ENCODE measurements at regions not wholly inside any gene's neighbourhood (a gene's known extent, or its start where the extent isn't known, plus 50 kb on each side); places are given as distances from the start of the nearest gene placed in this dataset.
A peak's percentile ranks its signal among the peaks of the same experiment; 100 is the strongest.

DNA sequence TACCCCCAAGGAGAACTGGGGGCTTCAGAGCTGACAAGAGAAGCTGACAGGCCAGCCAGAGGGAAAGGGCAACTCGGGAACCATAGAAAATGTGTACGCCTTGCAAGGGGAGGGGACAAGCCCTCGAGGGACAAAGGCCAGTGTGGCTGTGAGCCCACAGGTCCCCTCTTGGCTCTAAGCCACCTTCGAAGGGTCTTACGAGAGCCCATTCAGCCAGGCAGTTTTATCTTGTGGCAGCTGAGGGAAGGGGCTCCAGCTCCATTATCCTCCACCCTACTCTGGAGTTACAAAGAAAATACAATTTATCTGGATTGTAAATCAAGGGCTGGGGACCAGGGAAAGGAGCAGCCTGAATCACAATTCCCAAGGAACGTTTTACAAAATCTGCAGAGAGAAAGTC is 159.5 kb upstream of the ZMIZ1 start:
- no peak for DNase-seq

DNA sequence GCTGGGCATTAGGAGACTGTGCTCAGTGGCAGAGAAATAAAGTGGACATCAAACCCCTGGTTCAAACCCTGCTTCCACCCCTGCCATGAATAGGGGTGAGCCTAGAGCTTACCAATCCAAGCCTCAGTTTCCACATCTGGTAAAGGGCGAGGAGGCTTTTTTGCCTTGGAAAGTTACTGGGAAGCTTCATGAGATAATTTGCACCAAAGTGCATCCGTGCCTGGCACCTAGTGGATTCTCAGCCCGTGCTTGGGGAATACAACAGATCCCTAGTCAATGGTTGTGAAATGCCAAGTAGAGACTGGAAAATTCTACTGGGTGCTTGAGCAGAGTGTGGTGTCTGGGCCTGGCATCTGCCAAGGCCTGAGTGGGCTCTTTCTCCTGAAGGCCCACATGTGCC is 158.7 kb upstream of the ZMIZ1 start:
- DNase-seq = no peak

DNA sequence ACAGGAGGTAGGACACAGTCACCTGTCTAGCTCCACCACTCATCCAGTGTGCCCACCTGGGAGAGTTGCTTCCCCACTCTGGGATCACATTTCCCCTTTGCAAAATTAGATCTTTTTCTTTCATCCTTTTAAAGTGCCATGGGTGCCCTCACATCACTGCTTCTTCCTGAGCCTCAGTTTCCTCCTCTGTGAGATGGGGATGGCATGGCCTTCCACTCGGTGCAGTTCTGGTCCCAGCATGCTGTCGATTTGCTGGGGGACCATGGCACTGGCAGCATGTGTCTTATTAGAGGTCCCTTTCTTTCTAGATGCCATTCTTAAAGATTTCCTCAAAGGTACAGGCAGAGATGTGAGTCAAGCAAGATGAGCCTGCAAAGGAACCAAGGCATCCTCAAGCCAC is 158.3 kb upstream of the ZMIZ1 start:
- no peak for DNase-seq

DNA sequence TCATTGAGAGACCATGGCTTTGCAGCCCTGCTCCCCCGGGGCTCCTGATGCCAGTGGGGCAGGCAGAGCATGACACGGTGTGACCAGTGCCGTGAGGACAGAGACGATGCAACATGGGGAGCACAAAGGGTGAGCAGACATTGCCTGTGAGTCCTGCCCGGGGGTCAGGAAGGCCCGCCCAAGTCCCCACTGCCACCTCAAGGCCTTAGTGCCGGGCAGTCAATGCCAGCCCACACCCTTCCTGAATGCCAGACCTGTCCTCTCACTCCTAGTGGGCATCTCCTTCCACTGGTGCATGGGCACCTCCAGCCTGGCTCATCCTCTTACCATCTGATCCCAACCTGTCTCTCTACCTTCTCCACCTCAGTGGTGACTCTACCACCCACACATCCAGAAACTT is 157.9 kb upstream of the ZMIZ1 start:
- no peak for DNase-seq

DNA sequence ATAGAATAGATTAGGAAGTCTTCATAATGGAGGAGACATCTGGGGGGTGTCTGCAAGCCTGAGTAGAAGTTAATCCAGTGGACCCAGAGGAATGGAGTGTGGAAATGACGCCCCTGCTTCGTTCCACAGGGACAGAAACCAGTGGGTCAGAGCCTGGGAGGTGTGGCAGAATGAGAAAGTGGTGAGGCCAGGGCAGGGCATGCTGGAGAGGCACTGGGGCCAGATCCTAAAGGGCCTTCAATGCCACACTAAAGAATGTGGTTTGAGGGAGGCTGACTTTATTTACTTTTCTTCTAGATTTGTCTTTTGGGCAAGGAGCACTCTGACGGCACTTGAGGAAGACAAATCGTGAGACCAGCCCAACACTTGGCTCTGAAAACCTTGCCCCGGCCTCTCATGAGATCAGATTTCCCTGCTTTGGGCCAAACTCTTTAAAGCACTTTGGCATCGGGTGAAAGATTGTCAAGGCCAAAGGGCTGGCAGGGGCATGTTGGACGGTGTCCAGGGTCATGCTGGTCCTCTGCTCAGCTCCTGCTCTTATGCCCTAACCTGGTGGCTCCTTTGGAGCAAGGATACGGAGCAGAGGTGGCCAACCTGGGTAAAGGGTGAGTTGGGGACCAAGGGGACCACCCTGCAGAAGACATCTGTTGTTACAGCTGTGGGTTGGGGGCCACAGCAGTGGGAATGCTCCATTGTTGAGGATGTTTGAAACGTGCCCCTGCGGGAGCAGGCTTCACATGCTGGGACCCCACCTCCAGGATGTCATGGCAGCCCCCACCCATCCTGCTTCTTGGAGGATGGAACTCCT is 157.0 kb upstream of the ZMIZ1 start:
- no peak for DNase-seq

DNA sequence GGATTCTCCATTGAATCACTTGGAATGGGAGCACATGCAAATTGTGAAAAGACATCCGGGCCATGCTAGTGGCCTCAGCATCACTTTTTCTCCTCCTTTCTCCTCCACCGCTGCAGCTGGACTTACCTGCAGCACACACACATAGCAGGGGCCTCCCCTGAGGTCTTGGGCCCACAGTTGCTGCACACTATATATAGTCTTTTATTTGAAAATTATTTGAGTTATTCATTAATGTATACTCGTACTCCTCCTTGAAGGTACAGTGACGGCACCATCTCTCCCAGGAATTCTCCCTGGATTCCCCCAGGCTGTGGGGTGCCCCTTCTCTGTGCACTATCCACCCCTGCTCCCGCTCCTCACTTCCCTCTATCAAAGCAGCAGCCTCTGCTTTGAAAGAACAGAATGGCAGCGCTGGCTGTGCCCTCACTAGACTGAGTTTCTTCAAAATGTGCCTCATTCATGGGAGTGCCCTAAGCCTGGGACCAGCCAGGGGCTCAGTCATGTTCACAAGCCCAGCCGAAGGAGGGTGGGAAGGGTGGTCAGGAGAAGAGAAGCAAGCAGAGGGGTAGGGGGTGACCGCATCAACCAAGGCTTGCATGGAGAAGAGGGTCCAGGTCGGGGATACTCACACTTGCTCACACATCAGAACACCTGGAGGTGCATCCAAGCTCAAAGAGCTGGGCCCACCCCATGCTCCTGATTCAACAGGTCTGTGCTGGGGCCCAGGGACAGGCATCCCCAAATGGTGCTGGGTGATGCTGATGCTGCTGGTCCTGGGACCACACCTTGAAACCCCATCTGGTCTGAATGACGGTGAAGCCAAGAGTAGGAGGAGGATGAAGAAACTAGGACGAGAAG is 156.2 kb upstream of the ZMIZ1 start:
- no peak for DNase-seq

DNA sequence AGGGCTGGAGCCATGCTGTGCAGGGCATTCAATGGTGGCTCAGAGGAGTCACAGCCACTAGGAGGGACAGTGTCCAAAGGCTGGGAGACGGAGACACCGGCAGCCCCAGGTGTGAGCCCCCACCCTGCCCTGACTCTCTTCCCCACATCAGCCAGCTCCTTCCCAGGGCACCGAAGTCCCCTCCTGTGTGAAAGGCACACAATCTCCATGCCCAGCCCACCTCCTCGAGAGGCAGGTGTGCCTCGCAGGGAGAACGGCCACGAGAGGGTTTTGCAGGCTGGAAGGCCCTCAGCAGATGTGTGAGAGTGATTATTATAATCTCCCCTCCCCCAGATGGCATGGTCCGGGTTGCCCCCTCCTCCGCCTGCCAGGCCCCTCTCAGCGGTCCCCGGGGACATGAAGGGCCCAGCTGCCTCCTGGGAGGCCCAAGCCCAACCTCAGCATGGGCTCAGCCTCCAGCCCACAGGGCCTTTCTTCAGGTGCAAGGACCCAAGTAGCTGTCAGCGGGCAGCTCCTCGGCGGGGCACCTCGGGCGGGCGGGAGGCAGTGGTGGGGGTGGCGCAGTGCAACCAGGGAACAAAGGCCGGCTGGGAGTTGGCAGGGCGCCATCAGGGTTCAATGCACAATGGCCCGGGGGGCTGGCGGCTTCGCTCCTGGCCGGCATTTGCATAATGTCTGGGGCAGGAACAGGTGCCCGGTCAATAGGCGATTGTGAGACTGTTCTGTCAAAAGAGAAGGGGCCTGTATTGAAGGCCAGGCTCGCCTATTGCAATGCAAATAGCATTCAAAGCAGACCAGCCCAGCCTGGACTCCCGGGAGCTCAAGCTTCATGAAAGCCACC is 155.3 kb upstream of the ZMIZ1 start:
- DNase-seq = no peak

DNA sequence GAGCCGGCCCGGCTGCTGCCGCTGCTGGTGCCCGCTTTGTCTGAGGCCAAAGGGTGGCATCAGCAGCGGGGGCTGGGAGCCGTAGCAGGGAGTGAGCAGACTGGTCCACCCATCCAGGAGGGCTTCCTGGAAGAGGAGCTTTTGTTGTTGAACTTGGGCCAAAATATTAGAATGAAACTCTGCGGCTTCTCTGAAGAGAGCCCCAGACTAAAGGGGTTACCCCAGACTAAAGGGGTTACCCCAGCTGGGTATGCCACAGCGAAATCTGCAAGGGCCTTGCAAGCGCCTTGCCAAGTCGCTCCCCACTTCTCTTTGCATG is 154.7 kb upstream of the ZMIZ1 start:
- DNase-seq = no peak

DNA sequence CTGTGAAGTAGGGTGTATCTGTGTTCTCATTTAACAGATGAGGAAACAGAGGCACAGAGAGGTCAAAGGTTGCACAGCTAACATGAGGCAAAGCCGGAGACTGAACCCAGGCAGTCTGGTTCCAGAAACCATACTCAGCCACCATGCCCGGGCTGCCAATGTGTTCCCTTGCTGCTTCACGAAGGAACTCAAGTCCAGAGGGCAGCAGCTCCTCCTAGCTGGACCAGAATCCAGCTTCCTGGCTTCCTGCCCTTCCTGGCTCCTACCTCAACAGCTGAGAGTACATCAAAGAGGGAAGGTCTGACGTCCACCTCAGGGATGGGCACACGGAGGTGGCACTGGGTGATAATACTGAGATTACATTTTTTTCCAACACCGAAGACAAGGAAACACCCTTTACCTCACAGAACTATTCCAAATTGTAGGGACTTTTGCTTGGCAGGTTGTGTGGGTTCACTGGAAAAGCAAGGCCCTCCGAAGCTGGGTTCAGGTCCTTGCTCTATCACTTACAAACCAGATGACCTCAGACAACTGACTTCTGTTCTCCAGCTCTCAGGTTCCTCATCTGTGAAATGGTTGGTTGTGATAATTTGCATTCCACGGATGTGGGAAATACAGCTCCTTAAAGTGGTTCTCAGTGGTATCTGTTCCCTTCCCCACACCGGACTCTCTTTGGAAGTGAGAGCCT is 154.1 kb upstream of the ZMIZ1 start:
- no peak for DNase-seq

DNA sequence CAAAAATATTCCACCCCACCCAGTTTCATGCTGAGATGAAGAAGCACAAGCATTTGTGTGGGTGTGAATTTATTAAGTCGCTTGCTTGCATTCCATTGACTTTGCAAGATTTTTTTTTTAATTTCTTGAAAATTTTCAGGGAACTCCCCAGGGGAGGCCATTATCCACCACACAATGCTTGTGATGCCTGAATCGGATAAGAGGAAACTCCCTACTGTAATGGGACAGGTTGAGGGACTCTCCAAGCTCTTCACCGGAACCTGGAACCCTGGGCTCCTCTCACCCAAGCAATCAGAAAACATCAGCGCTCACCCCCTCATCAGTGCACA is 153.6 kb upstream of the ZMIZ1 start:
- no peak for DNase-seq

DNA sequence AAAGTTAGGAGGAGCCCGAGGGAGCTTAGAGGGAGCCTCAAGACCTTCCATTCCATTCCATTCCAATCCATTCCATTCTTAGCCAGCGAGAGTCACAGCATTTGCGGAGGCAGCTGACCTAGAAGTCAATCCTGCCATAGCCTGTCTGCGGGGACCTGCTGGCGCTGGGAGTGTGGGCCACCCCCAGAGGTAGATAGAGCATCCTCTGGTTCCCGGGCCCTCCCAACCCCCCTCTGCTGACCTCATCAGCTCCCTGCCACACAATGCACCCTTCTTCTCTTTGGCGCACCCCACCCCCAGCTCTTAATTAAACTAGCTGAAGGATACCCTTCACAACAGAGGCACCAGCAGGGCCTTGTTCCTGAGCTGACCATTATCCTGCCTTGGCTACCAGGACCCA is 152.5 kb upstream of the ZMIZ1 start:
- no peak for DNase-seq

DNA sequence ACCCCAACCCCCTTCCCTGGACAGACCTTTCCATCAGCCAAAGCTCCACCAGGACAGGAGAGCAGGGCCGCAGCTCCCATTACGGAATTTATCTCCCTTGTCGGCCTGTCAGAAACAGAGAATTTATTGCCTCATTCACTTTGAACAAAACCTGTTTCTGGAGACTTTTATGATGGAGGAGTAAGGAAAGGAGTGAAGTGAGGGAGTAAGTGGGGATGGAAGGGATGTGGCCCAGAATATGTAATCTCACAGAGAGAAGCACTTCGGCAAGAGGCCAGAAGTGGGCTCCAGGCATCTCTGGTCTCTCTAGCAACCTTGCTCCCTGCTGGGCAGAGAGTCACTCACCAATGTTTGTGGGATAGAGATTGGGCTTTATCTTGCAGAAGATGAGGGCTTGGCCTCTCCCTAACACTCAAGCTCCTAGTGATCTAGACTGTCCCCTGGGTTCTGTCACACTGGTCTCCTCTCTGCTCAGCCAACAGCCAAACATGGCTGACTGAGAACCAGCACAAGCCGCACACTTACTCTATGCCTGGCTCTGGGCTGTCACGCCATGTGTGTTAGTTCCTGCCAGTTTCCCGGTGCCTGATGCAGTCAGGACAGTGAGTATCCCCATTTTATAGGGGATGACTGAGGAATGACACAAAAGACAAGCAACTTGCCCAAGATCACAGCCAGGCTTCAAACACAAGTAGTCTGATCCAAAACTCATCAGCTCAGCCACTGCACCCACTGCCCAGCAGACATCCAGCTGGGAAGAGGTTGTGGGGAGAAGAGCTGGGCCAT is 149.4 kb upstream of the ZMIZ1 start:
- no peak for DNase-seq

DNA sequence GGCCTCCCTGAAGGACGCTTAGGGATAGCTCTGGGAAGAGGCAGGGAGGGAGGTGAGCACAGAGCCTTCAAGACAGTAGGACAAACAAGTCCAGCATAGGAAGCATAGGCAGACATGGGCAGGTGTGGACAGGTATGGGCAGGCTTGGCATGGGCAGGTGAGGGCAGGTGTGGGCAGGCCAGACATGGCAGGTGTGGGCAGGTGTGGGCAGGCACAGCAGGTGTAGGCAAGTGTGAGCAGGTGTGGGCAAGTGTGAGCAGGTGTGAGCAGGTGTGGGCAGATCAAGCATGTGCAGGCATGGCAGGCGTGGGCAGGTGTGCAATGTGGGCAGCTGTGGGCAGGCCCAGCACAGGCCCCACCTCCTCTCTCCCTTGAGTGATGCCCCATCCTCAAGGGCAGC is 148.8 kb upstream of the ZMIZ1 start:
- DNase-seq = no peak

DNA sequence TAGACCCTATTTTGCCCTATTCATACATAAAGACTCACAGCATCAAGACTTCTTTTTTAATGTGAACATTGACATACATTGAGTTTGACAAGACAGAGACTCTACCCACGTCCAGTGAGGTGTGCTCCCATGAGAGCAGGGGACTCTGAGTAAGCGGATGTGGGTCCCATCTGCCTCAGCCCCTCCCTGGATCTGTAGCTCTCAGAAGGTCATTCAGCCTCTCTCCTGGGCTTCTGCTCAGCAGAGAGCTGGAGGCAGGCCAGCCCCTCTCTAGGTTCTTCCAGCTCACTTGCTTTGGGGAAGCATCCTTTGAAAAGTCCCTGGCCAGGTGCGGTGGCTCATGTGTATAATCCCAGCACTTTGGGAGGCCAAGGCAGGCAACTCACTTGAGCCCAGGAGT is 146.9 kb upstream of the ZMIZ1 start:
- no peak for DNase-seq

DNA sequence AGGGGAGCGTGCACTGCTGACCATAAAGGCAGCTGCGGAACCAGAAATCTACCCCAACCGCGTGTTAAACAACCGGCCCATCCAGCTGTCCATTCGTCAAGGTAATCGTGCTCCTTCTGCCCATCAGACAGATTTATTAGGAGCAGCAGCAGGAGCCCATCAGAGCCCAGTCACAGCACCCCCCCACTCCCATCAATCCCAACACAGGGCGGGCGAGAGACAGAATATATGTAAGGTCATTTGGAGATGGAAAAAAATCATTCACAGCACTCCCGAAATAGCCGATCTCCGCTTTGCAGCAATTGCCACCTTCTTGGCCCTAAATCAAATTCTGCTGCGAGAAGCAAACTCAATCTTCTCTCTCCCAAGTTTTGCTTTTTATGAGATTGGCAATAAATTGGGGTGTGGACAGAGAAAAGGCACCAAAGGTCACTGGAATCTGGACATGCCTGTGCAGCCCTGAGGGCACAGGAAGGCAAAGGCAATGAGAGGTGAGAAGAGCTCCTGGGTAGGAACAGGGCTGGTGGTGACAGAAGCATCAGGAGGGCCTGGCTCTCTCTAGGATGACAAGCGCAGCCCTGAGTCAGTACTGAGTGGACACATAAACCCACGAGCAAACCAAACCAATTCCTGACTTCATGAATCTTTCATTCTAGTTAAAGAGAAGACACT is 145.0 kb upstream of the ZMIZ1 start:
- no peak for DNase-seq

DNA sequence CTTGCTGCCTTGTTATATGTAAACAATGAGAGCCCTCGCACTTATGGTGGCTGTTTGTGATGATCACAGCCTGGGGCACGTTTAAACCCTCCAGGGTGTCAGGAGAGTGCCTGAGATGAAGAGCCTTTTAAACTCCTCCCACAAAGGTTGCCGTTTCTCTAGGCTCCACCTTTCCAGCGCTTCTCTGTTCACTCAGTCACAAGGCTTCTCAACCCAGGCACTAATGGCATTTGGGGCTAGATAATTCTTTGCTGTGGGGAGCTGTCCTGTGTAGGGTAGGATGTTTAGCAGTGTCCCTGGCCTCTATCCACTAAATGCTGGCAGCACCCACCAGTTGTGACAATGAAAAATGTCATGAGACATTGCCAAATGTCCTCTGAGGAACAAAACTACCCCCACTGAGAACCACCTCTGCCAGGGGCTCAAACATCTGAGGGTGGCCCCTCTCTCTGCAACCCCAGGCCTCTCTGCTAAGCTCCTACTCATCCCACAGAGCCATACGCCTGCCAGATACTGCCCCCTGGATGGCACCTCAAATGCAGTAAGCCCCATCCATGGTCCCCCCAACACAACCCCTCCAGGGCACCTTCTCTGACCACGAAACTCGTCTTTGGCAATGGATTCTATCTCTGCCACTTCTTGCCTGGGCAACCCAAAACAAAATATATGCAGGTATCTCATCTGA is 144.3 kb upstream of the ZMIZ1 start:
- no peak for DNase-seq

DNA sequence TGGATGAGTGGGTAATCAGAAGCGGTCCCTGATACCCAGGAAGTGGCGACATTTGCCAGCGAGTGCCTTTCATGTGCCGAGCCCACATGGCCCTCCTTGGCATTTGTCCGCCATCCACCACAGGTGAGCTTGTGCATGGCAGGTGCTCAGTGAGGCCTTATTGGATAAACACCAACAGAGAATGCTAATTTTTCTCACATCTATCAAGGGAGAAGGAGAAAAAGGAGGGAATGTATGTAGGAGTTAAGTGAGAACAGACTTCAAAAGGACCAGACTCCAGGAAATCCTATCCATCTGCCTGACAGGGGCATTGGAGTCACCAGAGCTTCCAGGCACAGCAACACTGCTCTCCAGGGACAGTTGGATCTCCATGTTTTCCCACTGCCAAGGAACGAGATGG is 143.5 kb upstream of the ZMIZ1 start:
- DNase-seq = no peak

DNA sequence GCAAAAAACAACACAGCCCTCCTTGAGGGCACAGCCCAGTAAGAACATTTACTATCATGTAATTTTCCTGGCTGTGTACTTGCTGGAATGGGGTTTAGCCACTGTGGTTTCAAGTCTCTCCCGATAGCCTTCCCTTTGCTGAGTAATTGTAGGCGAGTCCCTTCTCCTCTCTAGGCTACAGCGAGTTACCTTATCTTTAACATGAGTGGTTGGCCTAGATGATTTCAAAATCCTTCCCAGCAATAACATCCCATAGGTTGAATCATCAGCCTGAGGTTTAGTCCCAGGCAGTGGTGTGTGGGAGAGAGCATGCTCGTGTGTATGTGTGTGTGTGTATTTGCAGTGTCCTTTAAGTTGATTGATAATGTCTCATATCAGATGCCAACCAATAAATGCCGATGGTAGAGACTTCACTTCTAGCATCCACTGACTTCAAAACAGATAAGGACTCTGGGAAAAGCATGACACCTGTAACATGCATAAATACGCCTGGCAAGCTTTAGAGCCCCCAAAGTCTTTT is 142.9 kb upstream of the ZMIZ1 start:
- DNase-seq = peak; percentile 56 to 81 (median 74)

DNA sequence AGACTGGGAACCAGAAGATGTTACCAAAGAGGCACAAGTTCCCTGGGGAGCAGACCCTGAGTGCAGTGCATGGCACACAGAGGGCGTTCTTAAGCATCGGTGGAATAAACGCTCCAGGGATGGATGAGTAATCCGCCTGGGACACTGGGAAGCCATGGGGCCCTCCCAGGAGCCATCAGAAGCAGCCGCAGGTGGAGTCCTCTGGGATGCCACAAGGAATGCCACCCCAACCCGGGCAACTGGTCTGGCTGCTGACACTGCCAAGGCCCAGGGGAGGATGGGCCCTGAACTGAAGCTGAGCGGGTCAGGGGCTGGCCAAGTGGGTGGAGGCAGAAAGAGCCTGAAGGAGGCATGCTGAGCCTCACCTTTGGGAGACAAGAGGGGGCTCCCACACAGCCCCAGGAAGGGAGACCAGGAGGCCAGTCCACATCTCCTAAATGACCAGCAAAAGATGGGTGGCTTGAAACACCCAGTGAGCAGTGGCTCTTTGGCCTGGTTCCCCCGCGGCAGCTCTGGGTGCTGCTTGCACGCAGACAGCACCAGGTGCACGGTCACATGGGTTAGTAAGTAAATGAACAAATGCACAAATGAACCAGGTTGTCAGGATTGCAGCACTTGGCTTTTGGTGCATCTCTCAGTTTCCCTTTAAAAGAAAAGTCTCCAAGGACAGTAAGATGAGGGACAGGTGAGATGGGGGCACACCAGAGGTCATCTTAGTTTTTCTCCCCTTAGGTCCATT is 141.3 kb upstream of the ZMIZ1 start:
- DNase-seq = no peak

DNA sequence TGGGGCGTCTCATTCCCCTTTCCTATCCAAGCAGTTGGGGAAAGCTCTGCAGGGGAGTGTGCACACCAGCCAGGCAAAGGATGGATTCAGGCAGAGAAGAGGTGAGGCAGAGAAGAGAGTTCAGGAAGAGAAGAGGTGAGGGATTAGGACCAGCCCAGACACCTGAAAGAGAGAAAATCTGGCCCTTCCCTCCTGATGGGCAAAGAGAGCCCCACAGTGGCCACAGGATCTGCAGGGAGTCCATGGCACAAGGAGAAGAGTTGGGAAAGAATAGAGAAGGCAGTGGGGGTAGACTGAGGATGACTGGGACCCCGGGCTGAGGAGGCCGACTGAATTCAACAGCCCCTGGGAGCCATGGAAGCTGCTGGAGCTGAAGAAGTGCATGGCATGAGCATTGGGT is 140.4 kb upstream of the ZMIZ1 start:
- DNase-seq = no peak

All from suppressor macrophage (primary cell).